Panc1 (cell line): ENCODE measurements at regions not wholly inside any gene's neighbourhood (a gene's known extent, or its start where the extent isn't known, plus 50 kb on each side); places are given as distances from the start of the nearest gene placed in this dataset.

Experiments used
- SIN3A ChIP-seq: IDR thresholded peaks from 2 replicates; pipeline ENCODE4 v1.6.1; 2012; ENCODE audit warnings: low read depth, mild to moderate bottlenecking, low read length, moderate library complexity, borderline replicate concordance; ENCODE audit not compliant: insufficient read depth
- TF ChIP-seq, protein P1 (sequence below): fragments of 450-650 bp; IDR thresholded peaks from 2 replicates; pipeline ENCODE4 v1.5.1; 2017; ENCODE audit warnings: mild to moderate bottlenecking

DNA sequence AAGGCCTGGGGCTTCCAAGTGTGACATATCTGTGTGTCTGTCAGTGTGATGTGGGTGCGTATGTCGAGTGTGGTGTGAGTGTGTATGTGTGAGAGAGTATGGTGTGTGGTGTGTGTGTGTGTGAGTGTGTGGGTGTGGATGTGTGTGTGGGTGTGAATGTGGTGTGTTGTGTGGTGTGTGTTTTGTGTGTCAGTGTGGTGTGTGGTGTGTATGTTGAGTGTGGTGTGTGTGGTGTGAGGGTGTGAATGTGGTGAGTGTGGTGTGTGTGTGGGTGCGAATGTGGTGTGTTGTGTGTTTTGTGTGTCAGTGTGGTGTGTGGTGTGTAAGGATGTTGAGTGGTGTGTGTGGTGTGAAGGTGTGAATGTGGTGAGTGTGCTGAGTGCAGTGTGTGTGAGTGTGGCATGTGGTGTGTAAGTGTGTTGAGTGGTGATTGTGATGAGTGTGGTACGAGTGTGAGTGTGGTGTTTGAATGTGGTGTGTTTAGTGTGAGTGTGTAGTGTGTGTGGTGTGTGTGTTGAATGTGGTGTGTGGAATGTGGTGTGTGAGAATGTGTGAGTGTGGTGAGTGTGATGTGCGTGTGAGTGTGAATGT, 61.6 kb upstream of the SORCS2 start:
- TF ChIP-seq, protein P1, sequence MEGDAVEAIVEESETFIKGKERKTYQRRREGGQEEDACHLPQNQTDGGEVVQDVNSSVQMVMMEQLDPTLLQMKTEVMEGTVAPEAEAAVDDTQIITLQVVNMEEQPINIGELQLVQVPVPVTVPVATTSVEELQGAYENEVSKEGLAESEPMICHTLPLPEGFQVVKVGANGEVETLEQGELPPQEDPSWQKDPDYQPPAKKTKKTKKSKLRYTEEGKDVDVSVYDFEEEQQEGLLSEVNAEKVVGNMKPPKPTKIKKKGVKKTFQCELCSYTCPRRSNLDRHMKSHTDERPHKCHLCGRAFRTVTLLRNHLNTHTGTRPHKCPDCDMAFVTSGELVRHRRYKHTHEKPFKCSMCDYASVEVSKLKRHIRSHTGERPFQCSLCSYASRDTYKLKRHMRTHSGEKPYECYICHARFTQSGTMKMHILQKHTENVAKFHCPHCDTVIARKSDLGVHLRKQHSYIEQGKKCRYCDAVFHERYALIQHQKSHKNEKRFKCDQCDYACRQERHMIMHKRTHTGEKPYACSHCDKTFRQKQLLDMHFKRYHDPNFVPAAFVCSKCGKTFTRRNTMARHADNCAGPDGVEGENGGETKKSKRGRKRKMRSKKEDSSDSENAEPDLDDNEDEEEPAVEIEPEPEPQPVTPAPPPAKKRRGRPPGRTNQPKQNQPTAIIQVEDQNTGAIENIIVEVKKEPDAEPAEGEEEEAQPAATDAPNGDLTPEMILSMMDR, result no peak
- no peak for TF ChIP-seq SIN3A
